Kidney capillary endothelial cell (primary cell): ENCODE measurements at regions not wholly inside any gene's neighbourhood (a gene's known extent, or its start where the extent isn't known, plus 50 kb on each side); places are given as distances from the start of the nearest gene placed in this dataset.
"Not testable (repeated sequence)": the region's sequence is repeated elsewhere in the genome, so short reads cannot be mapped to it uniquely, and the experiment has no call there.

Experiments
- DNase-seq: peaks from one replicate; pipeline ENCODE4 v3.0.0-alpha.2; 2018; ENCODE audit warnings: low spot score

GRCh38 chr14:105857826-105858675, 331.7 kb downstream of the TMEM121 start:
- DNase-seq: no peak

- DNase-seq: no peak
These were observed 332.3 kb downstream of the TMEM121 start for GRCh38 chr14:105858676-105859025.

GRCh38 chr14:105859073-105859716, 332.8 kb downstream of the TMEM121 start:
- not testable (repeated sequence) for DNase-seq

- no peak for DNase-seq
These were observed 333.6 kb downstream of the TMEM121 start for GRCh38 chr14:105859717-105860614.

GRCh38 chr14:105860615-105861580, 334.5 kb downstream of the TMEM121 start:
- no peak for DNase-seq

- DNase-seq: no peak
These were observed 335.6 kb downstream of the TMEM121 start for GRCh38 chr14:105861985-105862465.

GRCh38 chr14:105862581-105863239, 336.3 kb downstream of the TMEM121 start:
- DNase-seq: no peak

GRCh38 chr14:105863296-105864108, 337.1 kb downstream of the TMEM121 start:
- DNase-seq: no peak

- DNase-seq: no peak
These were observed 337.7 kb downstream of the TMEM121 start for GRCh38 chr14:105864116-105864515.

- DNase-seq: no peak
These were observed 338.4 kb downstream of the TMEM121 start for GRCh38 chr14:105864651-105865265.

GRCh38 chr14:105865266-105865903, 339.0 kb downstream of the TMEM121 start:
- no peak for DNase-seq

- no peak for DNase-seq
These were observed 339.8 kb downstream of the TMEM121 start for GRCh38 chr14:105865904-105866840.

GRCh38 chr14:105866841-105867321, 340.5 kb downstream of the TMEM121 start:
- no peak for DNase-seq

GRCh38 chr14:105867961-105868599, 341.7 kb downstream of the TMEM121 start:
- DNase-seq: no peak

- DNase-seq: no peak
These were observed 345.2 kb downstream of the TMEM121 start for GRCh38 chr14:105871590-105871989.

- no peak for DNase-seq
These were observed 347.6 kb downstream of the TMEM121 start for GRCh38 chr14:105873870-105874512.
